DND-41 (cell line): ENCODE measurements at regions not wholly inside any gene's neighbourhood (a gene's known extent, or its start where the extent isn't known, plus 50 kb on each side); places are given as distances from the start of the nearest gene placed in this dataset.

Source experiments
- ATAC-seq: fragments of 200-7000 bp; cut with Tn5 transposase; 3 replicates; pipeline ENCODE4 v1.9.1; 2021; ENCODE audit warnings: low read depth; ENCODE audit not compliant: insufficient read depth
- DNase-seq: peaks from one replicate; pipeline ENCODE4 v3.0.0-alpha.2; 2020
- H2AFZ ChIP-seq: 2 replicates; pipeline ENCODE4 v1.6.0; 2012; ENCODE audit warnings: low read depth, low read length
- H3K27ac ChIP-seq: 2 replicates; pipeline ENCODE4 v1.5.1; 2012; ENCODE audit warnings: low read length, inconsistent platforms
- H3K27me3 ChIP-seq: fragments of 200-600 bp; sonication (generic); 2 replicates; pipeline ENCODE4 v1.6.0; 2012; ENCODE audit warnings: low read length, mild to moderate bottlenecking, inconsistent platforms; ENCODE audit not compliant: insufficient read depth, poor library complexity
- H3K36me3 ChIP-seq: 2 replicates; pipeline ENCODE4 v1.5.1; 2012; ENCODE audit warnings: low read length, inconsistent platforms; ENCODE audit not compliant: insufficient read depth
- H3K4me1 ChIP-seq: 2 replicates; pipeline ENCODE4 v1.5.1; 2012; ENCODE audit warnings: mild to moderate bottlenecking, low read length; ENCODE audit not compliant: insufficient read depth
- H3K4me2 ChIP-seq: 2 replicates; pipeline ENCODE4 v1.6.0; 2012; ENCODE audit warnings: mild to moderate bottlenecking, moderate library complexity, low read length, inconsistent platforms; ENCODE audit not compliant: insufficient read depth
- H3K4me3 ChIP-seq, 2 experiments: fragments of 200-600 bp in 1 of 2; shearing (Covaris generic) in 1 of 2; 2 replicates each; pipeline ENCODE4 v1.5.1; 2012 to 2016; ENCODE audit warnings: inconsistent platforms in 2 of 2, low read length in 2 of 2, mild to moderate bottlenecking in 2 of 2, low read depth in 1 of 2, moderate library complexity in 1 of 2
- H3K79me2 ChIP-seq: 2 replicates; pipeline ENCODE4 v1.6.0; 2012; ENCODE audit warnings: low read length, inconsistent platforms; ENCODE audit not compliant: insufficient read depth
- H3K9ac ChIP-seq: 2 replicates; pipeline ENCODE4 v1.6.0; 2012; ENCODE audit warnings: low read depth, mild to moderate bottlenecking, inconsistent platforms, low read length, moderate library complexity
- H3K9me3 ChIP-seq: 2 replicates; pipeline ENCODE4 v1.5.1; 2012; ENCODE audit warnings: low read length, moderate library complexity, mild to moderate bottlenecking, inconsistent platforms; ENCODE audit not compliant: insufficient read depth, severe bottlenecking
- H4K20me1 ChIP-seq: 2 replicates; pipeline ENCODE4 v1.6.0; 2012; ENCODE audit warnings: low read length; ENCODE audit not compliant: insufficient read depth
- EZH2 ChIP-seq: IDR thresholded peaks from 3 replicates; pipeline ENCODE4 v1.6.1; 2012; ENCODE audit warnings: borderline replicate concordance, low read depth, mild to moderate bottlenecking, moderate library complexity, low read length, inconsistent platforms; ENCODE audit not compliant: severe bottlenecking
- TF ChIP-seq, protein P1 (sequence below): IDR thresholded peaks from 2 replicates; pipeline ENCODE4 v1.5.1; 2012; ENCODE audit warnings: borderline replicate concordance, low read length, moderate library complexity, mild to moderate bottlenecking; ENCODE audit not compliant: poor library complexity, severe bottlenecking; ENCODE audit errors: extremely low read depth

DNA sequence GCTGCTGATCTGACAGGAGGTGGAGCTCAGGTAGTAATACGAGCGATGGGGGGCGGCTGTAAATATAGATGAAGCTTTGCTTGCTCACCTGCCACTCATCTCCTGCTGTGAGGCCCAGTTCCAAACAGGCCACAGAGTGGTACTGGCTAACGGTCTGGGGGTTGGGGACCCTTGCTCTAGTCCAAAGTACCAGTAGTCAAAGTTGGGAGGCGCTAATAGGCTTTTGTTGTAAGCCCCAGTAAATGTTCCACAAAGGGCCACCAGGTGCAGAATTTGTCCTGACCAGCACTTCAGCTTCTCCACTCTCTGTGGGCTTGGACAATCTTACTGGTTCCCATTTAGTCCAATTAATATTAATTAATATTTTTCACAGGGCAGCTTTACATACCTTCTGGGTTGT, 206.6 kb downstream of the ACTR3B start:
- H4K20me1 ChIP-seq: no peaks in the 10 kb centered on the region
- DNase-seq: no peak
- H3K36me3 ChIP-seq: no peaks in the 10 kb centered on the region
- TF ChIP-seq EZH2: no peak
- TF ChIP-seq, protein P1, sequence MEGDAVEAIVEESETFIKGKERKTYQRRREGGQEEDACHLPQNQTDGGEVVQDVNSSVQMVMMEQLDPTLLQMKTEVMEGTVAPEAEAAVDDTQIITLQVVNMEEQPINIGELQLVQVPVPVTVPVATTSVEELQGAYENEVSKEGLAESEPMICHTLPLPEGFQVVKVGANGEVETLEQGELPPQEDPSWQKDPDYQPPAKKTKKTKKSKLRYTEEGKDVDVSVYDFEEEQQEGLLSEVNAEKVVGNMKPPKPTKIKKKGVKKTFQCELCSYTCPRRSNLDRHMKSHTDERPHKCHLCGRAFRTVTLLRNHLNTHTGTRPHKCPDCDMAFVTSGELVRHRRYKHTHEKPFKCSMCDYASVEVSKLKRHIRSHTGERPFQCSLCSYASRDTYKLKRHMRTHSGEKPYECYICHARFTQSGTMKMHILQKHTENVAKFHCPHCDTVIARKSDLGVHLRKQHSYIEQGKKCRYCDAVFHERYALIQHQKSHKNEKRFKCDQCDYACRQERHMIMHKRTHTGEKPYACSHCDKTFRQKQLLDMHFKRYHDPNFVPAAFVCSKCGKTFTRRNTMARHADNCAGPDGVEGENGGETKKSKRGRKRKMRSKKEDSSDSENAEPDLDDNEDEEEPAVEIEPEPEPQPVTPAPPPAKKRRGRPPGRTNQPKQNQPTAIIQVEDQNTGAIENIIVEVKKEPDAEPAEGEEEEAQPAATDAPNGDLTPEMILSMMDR: no peak
- H3K9me3 ChIP-seq: no peaks in the 10 kb centered on the region
- H3K79me2 ChIP-seq: no peaks in the 10 kb centered on the region
- no peaks in the 10 kb centered on the region for H3K4me1 ChIP-seq
- H3K27me3 ChIP-seq: no peaks in the 10 kb centered on the region
- no peak overlapping the region for H2AFZ ChIP-seq
- H3K4me2 ChIP-seq: no peak overlapping the region
- no peak overlapping the region for H3K4me3 ChIP-seq
- no peak overlapping the region for H3K9ac ChIP-seq
- H3K27ac ChIP-seq: no peak overlapping the region
- ATAC-seq: no peak

DNA sequence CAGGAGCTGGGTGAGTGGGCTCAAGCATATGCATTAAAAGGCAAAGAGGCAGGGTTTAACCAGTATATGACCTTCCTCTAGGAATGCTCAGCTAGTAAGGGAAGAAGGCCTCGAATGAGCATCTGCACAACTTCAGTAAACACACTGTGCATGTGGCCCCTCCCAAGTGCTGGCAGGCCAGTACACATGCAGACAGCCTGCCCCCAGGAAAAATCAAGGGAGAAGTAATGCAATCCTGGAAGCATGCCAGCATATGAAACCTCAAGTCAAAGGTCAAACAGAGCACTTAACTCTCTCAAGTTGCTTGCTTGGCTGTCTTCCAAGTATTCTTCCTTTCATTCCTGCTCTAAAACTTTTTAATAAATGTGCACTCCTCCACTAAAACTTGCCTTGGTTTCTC, 208.4 kb downstream of the ACTR3B start:
- no peak for ATAC-seq
- Histone ChIP-seq H3K9me3 (no peaks in the 10 kb centered on the region), H3K4me2 (no peak overlapping the region)

DNA sequence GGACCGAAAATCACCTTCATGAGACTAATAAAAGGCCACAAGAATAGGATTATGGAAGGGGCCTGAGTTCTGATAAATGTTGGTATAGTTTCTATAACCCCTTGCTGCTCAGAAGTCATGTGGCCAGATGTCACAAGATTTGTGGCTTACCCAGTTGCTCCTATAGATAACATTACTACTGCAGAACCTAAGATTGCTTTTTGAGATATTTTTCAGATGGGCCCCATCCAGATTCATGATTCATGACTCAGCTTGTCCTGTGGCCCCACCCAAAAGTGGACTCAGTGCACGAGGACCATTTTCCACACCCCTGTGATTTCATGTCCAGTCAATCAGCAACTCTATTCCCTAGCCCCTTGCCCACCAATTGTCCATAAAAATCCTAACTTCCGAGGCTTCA, 209.0 kb downstream of the ACTR3B start:
- Histone ChIP-seq H2AFZ (no peak overlapping the region), H3K4me2 (no peak overlapping the region), H3K9ac (no peak overlapping the region), H3K4me1 (no peaks in the 10 kb centered on the region), H3K9me3 (no peaks in the 10 kb centered on the region), H3K79me2 (no peaks in the 10 kb centered on the region), H3K27me3 (no peaks in the 10 kb centered on the region), H4K20me1 (no peaks in the 10 kb centered on the region), H3K27ac (no peak overlapping the region), H3K36me3 (no peaks in the 10 kb centered on the region), H3K4me3 (no peak overlapping the region)
- ATAC-seq (no peak), DNase-seq (no peak)
- no peak for TF ChIP-seq EZH2

More for the DNA sequence above, 208.4 kb downstream of the ACTR3B start:
- no peak for TF ChIP-seq EZH2
- TF ChIP-seq, protein P1: no peak
- Histone ChIP-seq H3K4me3 (no peak overlapping the region), H3K4me1 (no peaks in the 10 kb centered on the region), H3K79me2 (no peaks in the 10 kb centered on the region), H3K27ac (no peak overlapping the region), H3K36me3 (no peaks in the 10 kb centered on the region), H2AFZ (no peak overlapping the region), H3K27me3 (no peaks in the 10 kb centered on the region), H4K20me1 (no peaks in the 10 kb centered on the region), H3K9ac (no peak overlapping the region)
- no peak for DNase-seq

DNA sequence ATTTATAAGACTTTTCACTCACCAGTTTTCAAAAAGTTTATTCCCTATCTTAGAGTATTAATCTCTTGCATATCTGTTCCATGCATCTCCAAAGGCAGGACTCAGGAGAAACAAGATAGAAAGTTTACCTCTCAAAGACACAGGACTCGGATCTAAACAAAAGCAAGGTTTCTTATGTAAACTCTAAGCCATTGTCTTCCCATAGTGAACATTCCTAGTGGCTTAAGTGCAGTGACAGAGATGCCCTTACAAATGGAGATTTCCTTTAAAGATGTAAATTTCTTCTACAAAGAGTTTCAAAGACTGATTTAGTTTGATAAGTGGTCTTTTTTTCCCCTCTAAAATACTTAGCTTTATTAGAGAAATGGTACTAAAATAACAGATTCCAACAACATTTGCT, 209.8 kb downstream of the ACTR3B start:
- H3K4me3 ChIP-seq: no peak overlapping the region
- H3K36me3 ChIP-seq: no peaks in the 10 kb centered on the region
- H3K27ac ChIP-seq: no peak overlapping the region
- H3K27me3 ChIP-seq: no peaks in the 10 kb centered on the region
- no peak overlapping the region for H3K9ac ChIP-seq
- TF ChIP-seq EZH2: no peak
- TF ChIP-seq, protein P1: no peak
- no peak for DNase-seq
- H3K4me2 ChIP-seq: no peak overlapping the region
- no peak overlapping the region for H2AFZ ChIP-seq
- no peaks in the 10 kb centered on the region for H3K4me1 ChIP-seq
- no peaks in the 10 kb centered on the region for H3K79me2 ChIP-seq
- H4K20me1 ChIP-seq: no peaks in the 10 kb centered on the region
- no peak for ATAC-seq
- no peaks in the 10 kb centered on the region for H3K9me3 ChIP-seq
